ENCODE measurements at regions not wholly inside any gene's neighbourhood (a gene's known extent, or its start where the extent isn't known, plus 50 kb on each side); places are given as distances from the start of the nearest gene placed in this dataset.

DNA sequence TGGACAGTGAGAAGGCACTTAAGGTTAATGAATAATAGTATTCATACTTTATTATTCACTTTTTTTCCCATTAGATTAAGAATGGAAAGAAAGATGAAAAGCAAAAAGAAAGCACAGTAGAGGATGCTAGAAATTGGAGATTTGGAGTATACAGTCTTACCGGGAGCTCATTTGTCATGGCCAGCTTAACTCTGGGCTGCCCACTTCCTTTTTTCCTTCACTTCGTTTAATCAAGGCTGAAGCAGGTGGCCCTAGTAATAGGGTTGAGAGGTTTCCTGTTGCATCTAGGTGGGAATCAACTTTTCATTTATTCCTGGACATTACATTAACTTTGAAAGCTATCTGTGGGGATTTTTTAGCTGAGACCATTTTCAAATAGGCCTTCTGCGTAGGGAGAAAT lies 57.0 kb upstream of the MEGF10 start:
- TF ChIP-seq, protein P1, sequence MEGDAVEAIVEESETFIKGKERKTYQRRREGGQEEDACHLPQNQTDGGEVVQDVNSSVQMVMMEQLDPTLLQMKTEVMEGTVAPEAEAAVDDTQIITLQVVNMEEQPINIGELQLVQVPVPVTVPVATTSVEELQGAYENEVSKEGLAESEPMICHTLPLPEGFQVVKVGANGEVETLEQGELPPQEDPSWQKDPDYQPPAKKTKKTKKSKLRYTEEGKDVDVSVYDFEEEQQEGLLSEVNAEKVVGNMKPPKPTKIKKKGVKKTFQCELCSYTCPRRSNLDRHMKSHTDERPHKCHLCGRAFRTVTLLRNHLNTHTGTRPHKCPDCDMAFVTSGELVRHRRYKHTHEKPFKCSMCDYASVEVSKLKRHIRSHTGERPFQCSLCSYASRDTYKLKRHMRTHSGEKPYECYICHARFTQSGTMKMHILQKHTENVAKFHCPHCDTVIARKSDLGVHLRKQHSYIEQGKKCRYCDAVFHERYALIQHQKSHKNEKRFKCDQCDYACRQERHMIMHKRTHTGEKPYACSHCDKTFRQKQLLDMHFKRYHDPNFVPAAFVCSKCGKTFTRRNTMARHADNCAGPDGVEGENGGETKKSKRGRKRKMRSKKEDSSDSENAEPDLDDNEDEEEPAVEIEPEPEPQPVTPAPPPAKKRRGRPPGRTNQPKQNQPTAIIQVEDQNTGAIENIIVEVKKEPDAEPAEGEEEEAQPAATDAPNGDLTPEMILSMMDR (IDR thresholded peaks at IDR 0.05; ENCODE audit: low read depth, low read length): no peak
- TF ChIP-seq MYC (IDR thresholded peaks at IDR 0.05; ENCODE audit: low read depth, low read length) (no peak), POLR2A (IDR thresholded peaks at IDR 0.05; ENCODE audit: extremely low read depth, insufficient read length) (no peak)
- TF ChIP-seq, protein P2, sequence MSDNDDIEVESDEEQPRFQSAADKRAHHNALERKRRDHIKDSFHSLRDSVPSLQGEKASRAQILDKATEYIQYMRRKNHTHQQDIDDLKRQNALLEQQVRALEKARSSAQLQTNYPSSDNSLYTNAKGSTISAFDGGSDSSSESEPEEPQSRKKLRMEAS (IDR thresholded peaks at IDR 0.05; ENCODE audit: low read depth, low read length): no peak

Data from NB4 (cell line).